Panc1 (cell line): ENCODE measurements at regions not wholly inside any gene's neighbourhood (a gene's known extent, or its start where the extent isn't known, plus 50 kb on each side); places are given as distances from the start of the nearest gene placed in this dataset.

Experiments
- ATAC-seq: fragments of 200-7000 bp; cut with Tn5 transposase; 2 replicates; pipeline ENCODE4 v1.9.1; 2020; ENCODE audit warnings: mild to moderate bottlenecking, moderate library complexity
- BruUV-seq: library from RNA; stranded (reverse); fragments of 400-500 nt; replicated peaks from 2 replicates; lab custom pipeline; 2021; lab: Mats Ljungman, UMichigan
- CTCF ChIA-PET: fragments of 300-600 bp; sonication (Branson Sonifier 250); formaldehyde crosslinking; loops from one replicate; lab custom pipeline; 2022; ENCODE audit warnings: antibody characterized with exemption; lab: Charles Lee
- POLR2A ChIA-PET: fragments of 300-600 bp; sonication (Branson Sonifier 250); formaldehyde crosslinking; loops from one replicate; lab custom pipeline; 2022; ENCODE audit warnings: antibody characterized with exemption; lab: Charles Lee
- DNase-seq: peaks from one replicate; pipeline ENCODE4 v3.0.0-alpha.2; 2010; ENCODE audit warnings: low read depth, low spot score
- H3K27ac ChIP-seq: 2 replicates; pipeline ENCODE4 v1.5.1; 2011; ENCODE audit warnings: mild to moderate bottlenecking, low read length, inconsistent platforms
- H3K27me3 ChIP-seq: fragments of 200-500 bp; sonication (Bioruptor generic); 2 replicates; pipeline ENCODE4 v1.6.0; 2014; ENCODE audit warnings: low read length, inconsistent platforms; ENCODE audit not compliant: control insufficient read depth, insufficient read depth
- H3K36me3 ChIP-seq: fragments of 200-500 bp; sonication (Bioruptor generic); 2 replicates; pipeline ENCODE4 v1.5.1; 2014; ENCODE audit warnings: inconsistent platforms, mild to moderate bottlenecking, low read length, moderate library complexity; ENCODE audit not compliant: control insufficient read depth, insufficient read depth
- H3K4me1 ChIP-seq: 2 replicates; pipeline ENCODE4 v1.5.1; 2011; ENCODE audit warnings: inconsistent platforms, mild to moderate bottlenecking, low read length, moderate library complexity; ENCODE audit not compliant: control insufficient read depth, insufficient read depth
- H3K4me3 ChIP-seq, 2 experiments: 2 replicates each; pipeline ENCODE4 v1.5.1; 2011 to 2012; ENCODE audit warnings: low read depth in 2 of 2, low read length in 2 of 2, mild to moderate bottlenecking in 2 of 2, inconsistent platforms in 1 of 2, moderate library complexity in 1 of 2
- H3K9me3 ChIP-seq: fragments of 200-500 bp; sonication (Bioruptor generic); 2 replicates; pipeline ENCODE4 v1.5.1; 2014; ENCODE audit warnings: low read depth, mild to moderate bottlenecking, inconsistent platforms, low read length, moderate library complexity; ENCODE audit not compliant: control insufficient read depth, insufficient read depth
- CTCF ChIP-seq: fragments of 450-650 bp; IDR thresholded peaks from 2 replicates; pipeline ENCODE4 v1.5.1; 2017; ENCODE audit warnings: mild to moderate bottlenecking
- POLR2AphosphoS5 ChIP-seq: IDR thresholded peaks from 2 replicates; pipeline ENCODE4 v1.6.1; 2012; ENCODE audit warnings: mild to moderate bottlenecking, low read depth, low read length, moderate library complexity
- REST ChIP-seq, 2 experiments: IDR thresholded peaks; 2 replicates each; pipeline ENCODE4 v1.6.1; 2011 to 2012; ENCODE audit warnings: low read depth in 2 of 2, control low read depth in 1 of 2, low read length in 1 of 2, mild to moderate bottlenecking in 1 of 2, moderate library complexity in 1 of 2; ENCODE audit not compliant: insufficient read depth in 1 of 2
- SIN3A ChIP-seq: IDR thresholded peaks from 2 replicates; pipeline ENCODE4 v1.6.1; 2012; ENCODE audit warnings: low read depth, mild to moderate bottlenecking, low read length, moderate library complexity, borderline replicate concordance; ENCODE audit not compliant: insufficient read depth
- TCF7L2 ChIP-seq: IDR thresholded peaks from 2 replicates; pipeline ENCODE4 v1.6.1; 2011; ENCODE audit warnings: mild to moderate bottlenecking, low read depth, low read length, inconsistent platforms
- in situ Hi-C: cut with HindIII; loops from 2 replicates; pipeline ENCODE4 v1.10.0; 2016; ENCODE audit warnings: low sequenced_read_pairs, low pct_unique_long_range_greater_than_20kb
- intact Hi-C: fragments of 100-400 bp; cut with micrococcal nuclease; formaldehyde crosslinking; loops from one replicate; pipeline ENCODE4 v1.10.0; 2022; ENCODE audit not compliant: unreplicated experiment

GRCh38 chr3:135896613-135897012 lies 68.9 kb upstream of the PPP2R3A start:
- in situ Hi-C loops (no loop called here), intact Hi-C loops (loop anchor here (5.0 to 10.0 kb wide), 2 partner anchors 162 to 1294 kb away; no protein-coding TSS in a partner anchor)
- Histone ChIP-seq H3K9me3 (no peaks in the 10 kb centered on the region), H3K27ac (no peak overlapping the region), H3K4me3 (no peak overlapping the region), H3K36me3 (no peaks in the 10 kb centered on the region), H3K27me3 (no peaks in the 10 kb centered on the region; the same call in 1 of the 2 replicates), H3K4me1 (no peaks in the 10 kb centered on the region)
- POLR2A ChIA-PET = no interaction called here
- no peak for TF ChIP-seq CTCF
- TF ChIP-seq POLR2AphosphoS5 = no peak
- TF ChIP-seq REST (IDR thresholded peaks at IDR 0.05; ENCODE audit: insufficient read depth in 1 of 2, low read depth in 2 of 2, low read length in 1 of 2) = no peak
- no peak for TF ChIP-seq SIN3A
- no peak for TF ChIP-seq TCF7L2
- no TSS peak for BruUV-seq
- CTCF ChIA-PET = no interaction called here
- DNase-seq (no peak), ATAC-seq (peak; percentile 64)

- Histone ChIP-seq H3K27me3 (no peaks in the 10 kb centered on the region; the same call in 1 of the 2 replicates), H3K27ac (no peak overlapping the region), H3K9me3 (no peaks in the 10 kb centered on the region), H3K4me3 (no peak overlapping the region), H3K4me1 (no peaks in the 10 kb centered on the region), H3K36me3 (no peaks in the 10 kb centered on the region)
- intact Hi-C loops = loop anchor here (5.0 to 10.0 kb wide), 2 partner anchors 163 to 1295 kb away; no protein-coding TSS in a partner anchor
- POLR2A ChIA-PET = no interaction called here
- CTCF ChIA-PET = no interaction called here
- TF ChIP-seq REST (IDR thresholded peaks at IDR 0.05; ENCODE audit: insufficient read depth in 1 of 2, low read depth in 2 of 2, low read length in 1 of 2) (no peak), TCF7L2 (no peak), SIN3A (no peak), CTCF (no peak), POLR2AphosphoS5 (no peak)
- in situ Hi-C loops = no loop called here
- DNase-seq (no peak), ATAC-seq (no peak)
- no TSS peak for BruUV-seq
Observed at GRCh38 chr3:135897715-135898114, 67.8 kb upstream of the PPP2R3A start.
